C4-2B (cell line): ENCODE measurements at regions not wholly inside any gene's neighbourhood (a gene's known extent, or its start where the extent isn't known, plus 50 kb on each side); places are given as distances from the start of the nearest gene placed in this dataset.

Source experiments
- ZFX ChIP-seq: fragments of 450-650 bp; IDR thresholded peaks from 2 replicates; pipeline ENCODE4 v1.6.1; 2017
- TF ChIP-seq, protein P1 (sequence below): fragments of 450-650 bp; conservative IDR thresholded peaks from 2 replicates; pipeline ENCODE4 v1.5.1; 2017; ENCODE audit warnings: mild to moderate bottlenecking

DNA sequence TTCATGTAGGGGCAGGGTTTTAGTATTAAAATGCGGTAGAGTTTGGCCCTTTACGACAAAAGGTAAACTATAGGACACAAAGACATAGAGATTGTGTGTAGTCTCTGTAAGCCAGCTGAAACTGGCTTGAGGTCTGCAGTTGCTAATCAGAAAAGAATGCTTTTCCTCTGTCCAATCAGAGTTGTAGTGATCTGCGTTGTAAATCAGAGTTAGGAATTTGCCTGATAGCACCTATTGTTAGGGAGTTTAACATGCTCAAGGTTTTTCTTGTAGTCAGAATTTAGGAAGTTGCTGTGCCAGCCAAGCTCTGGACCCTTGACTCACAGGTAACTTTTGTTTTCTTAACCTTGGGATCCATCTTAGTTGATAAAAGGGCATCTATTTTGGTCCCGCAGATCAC, 61.2 kb upstream of the VTCN1 start:
- TF ChIP-seq, protein P1, sequence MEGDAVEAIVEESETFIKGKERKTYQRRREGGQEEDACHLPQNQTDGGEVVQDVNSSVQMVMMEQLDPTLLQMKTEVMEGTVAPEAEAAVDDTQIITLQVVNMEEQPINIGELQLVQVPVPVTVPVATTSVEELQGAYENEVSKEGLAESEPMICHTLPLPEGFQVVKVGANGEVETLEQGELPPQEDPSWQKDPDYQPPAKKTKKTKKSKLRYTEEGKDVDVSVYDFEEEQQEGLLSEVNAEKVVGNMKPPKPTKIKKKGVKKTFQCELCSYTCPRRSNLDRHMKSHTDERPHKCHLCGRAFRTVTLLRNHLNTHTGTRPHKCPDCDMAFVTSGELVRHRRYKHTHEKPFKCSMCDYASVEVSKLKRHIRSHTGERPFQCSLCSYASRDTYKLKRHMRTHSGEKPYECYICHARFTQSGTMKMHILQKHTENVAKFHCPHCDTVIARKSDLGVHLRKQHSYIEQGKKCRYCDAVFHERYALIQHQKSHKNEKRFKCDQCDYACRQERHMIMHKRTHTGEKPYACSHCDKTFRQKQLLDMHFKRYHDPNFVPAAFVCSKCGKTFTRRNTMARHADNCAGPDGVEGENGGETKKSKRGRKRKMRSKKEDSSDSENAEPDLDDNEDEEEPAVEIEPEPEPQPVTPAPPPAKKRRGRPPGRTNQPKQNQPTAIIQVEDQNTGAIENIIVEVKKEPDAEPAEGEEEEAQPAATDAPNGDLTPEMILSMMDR: no peak
- TF ChIP-seq ZFX: no peak
